ENCODE measurements at regions not wholly inside any gene's neighbourhood (a gene's known extent, or its start where the extent isn't known, plus 50 kb on each side); places are given as distances from the start of the nearest gene placed in this dataset.

DNA sequence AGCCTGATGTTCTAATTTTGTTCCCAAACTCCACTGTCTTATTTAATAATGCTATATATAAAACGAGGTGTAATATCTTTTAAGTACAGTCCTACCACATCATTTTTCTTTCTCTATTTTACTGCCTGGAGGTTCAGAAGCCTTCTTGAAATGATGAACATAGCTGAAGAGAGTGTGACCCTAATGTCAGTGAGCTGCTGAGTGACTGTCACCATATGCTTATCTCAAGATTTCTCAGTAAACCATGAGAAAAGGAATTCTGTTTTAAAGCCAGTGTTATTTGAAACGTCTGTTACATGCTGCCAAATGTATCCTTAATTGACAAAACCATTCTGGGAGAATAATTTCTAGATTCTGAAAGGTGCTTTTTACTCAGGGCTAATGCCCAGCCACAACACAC lies 503.5 kb upstream of the TMPRSS15 start:
- Histone ChIP-seq H3K27me3 (ENCODE audit: insufficient read depth, low read length) (no peaks in the 10 kb centered on the region), H3K4me3 (ENCODE audit: insufficient read depth, low read depth, low read length) (no peak overlapping the region), H3K4me2 (ENCODE audit: low read length) (no peak overlapping the region), H3K27ac (ENCODE audit: low read depth, low read length) (no peak overlapping the region), H2AFZ (ENCODE audit: low read depth, low read length) (no peak overlapping the region), H3K36me3 (ENCODE audit: insufficient read depth, low read length) (no peaks in the 10 kb centered on the region), H3K9ac (ENCODE audit: low read length) (no peak overlapping the region), H3K4me1 (ENCODE audit: insufficient read depth, low read length) (no peaks in the 10 kb centered on the region), H4K20me1 (ENCODE audit: insufficient read depth, low read length) (no peaks in the 10 kb centered on the region), H3K9me3 (ENCODE audit: insufficient read depth, low read depth, low read length) (no peaks in the 10 kb centered on the region), H3K79me2 (ENCODE audit: insufficient read depth, low read length) (no peaks in the 10 kb centered on the region)
- Mint-ChIP-seq H3K36me3 (ENCODE audit: low read depth, unreplicated experiment) (no peaks in the 10 kb centered on the region), H3K4me3 (ENCODE audit: unreplicated experiment) (no peak overlapping the region), H3K9me3 (ENCODE audit: unreplicated experiment) (peaks cover 8% of the 10 kb centered on the region), H3K4me1 (ENCODE audit: low read depth, unreplicated experiment) (no peaks in the 10 kb centered on the region), H3K27ac (ENCODE audit: unreplicated experiment) (no peak overlapping the region), H3K27me3 (ENCODE audit: low read depth, unreplicated experiment) (no peaks in the 10 kb centered on the region)
- no peak for DNase-seq (ENCODE audit: low read depth)
- TF ChIP-seq EZH2 (IDR thresholded peaks at IDR 0.05; ENCODE audit: insufficient read depth, low read length): no peak
- TF ChIP-seq, protein P1, sequence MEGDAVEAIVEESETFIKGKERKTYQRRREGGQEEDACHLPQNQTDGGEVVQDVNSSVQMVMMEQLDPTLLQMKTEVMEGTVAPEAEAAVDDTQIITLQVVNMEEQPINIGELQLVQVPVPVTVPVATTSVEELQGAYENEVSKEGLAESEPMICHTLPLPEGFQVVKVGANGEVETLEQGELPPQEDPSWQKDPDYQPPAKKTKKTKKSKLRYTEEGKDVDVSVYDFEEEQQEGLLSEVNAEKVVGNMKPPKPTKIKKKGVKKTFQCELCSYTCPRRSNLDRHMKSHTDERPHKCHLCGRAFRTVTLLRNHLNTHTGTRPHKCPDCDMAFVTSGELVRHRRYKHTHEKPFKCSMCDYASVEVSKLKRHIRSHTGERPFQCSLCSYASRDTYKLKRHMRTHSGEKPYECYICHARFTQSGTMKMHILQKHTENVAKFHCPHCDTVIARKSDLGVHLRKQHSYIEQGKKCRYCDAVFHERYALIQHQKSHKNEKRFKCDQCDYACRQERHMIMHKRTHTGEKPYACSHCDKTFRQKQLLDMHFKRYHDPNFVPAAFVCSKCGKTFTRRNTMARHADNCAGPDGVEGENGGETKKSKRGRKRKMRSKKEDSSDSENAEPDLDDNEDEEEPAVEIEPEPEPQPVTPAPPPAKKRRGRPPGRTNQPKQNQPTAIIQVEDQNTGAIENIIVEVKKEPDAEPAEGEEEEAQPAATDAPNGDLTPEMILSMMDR (IDR thresholded peaks at IDR 0.05; ENCODE audit: insufficient read depth, low read depth, low read length): no peak
- no peak for FAIRE-seq

DNA sequence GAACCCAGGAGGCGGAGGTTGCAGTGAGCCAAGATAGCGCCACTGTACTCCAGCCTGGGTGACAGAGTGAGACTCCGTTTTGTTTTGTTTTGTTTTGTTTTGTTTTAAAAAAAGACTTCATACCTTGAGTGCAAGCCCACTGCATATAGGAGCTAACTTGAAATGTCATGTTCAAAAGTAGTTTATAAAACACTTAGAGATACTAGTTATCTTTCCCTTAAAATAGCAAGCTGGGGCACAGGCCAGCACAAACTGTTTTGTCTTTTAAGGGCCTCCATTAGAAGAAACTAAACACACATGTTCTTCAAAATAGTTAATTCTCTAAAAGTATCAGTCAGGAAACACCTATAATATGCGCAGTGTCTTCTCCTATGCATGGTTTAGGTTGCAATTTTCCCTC lies 505.1 kb upstream of the TMPRSS15 start:
- no peak overlapping the region for H3K4me2 ChIP-seq (ENCODE audit: low read length)
- no peak overlapping the region for H3K9ac ChIP-seq (ENCODE audit: low read length)
- no peak overlapping the region for H3K27ac Mint-ChIP-seq (ENCODE audit: unreplicated experiment)
- H3K9me3 Mint-ChIP-seq (ENCODE audit: unreplicated experiment): peaks cover 8% of the 10 kb centered on the region
- H3K4me1 ChIP-seq (ENCODE audit: insufficient read depth, low read length): no peaks in the 10 kb centered on the region
- no peaks in the 10 kb centered on the region for H3K9me3 ChIP-seq (ENCODE audit: insufficient read depth, low read depth, low read length)
- no peak overlapping the region for H3K4me3 ChIP-seq (ENCODE audit: insufficient read depth, low read depth, low read length)
- no peak for DNase-seq (ENCODE audit: low read depth)
- no peaks in the 10 kb centered on the region for H3K36me3 Mint-ChIP-seq (ENCODE audit: low read depth, unreplicated experiment)
- FAIRE-seq: no peak
- H3K79me2 ChIP-seq (ENCODE audit: insufficient read depth, low read length): no peaks in the 10 kb centered on the region
- no peaks in the 10 kb centered on the region for H4K20me1 ChIP-seq (ENCODE audit: insufficient read depth, low read length)
- no peaks in the 10 kb centered on the region for H3K36me3 ChIP-seq (ENCODE audit: insufficient read depth, low read length)
- H3K27me3 Mint-ChIP-seq (ENCODE audit: low read depth, unreplicated experiment): no peaks in the 10 kb centered on the region
- H2AFZ ChIP-seq (ENCODE audit: low read depth, low read length): no peak overlapping the region
- no peak overlapping the region for H3K27ac ChIP-seq (ENCODE audit: low read depth, low read length)
- H3K4me3 Mint-ChIP-seq (ENCODE audit: unreplicated experiment): no peak overlapping the region
- H3K4me1 Mint-ChIP-seq (ENCODE audit: low read depth, unreplicated experiment): no peaks in the 10 kb centered on the region
- TF ChIP-seq, protein P1 (IDR thresholded peaks at IDR 0.05; ENCODE audit: insufficient read depth, low read depth, low read length): no peak
- TF ChIP-seq EZH2 (IDR thresholded peaks at IDR 0.05; ENCODE audit: insufficient read depth, low read length): no peak
- no peaks in the 10 kb centered on the region for H3K27me3 ChIP-seq (ENCODE audit: insufficient read depth, low read length)

DNA sequence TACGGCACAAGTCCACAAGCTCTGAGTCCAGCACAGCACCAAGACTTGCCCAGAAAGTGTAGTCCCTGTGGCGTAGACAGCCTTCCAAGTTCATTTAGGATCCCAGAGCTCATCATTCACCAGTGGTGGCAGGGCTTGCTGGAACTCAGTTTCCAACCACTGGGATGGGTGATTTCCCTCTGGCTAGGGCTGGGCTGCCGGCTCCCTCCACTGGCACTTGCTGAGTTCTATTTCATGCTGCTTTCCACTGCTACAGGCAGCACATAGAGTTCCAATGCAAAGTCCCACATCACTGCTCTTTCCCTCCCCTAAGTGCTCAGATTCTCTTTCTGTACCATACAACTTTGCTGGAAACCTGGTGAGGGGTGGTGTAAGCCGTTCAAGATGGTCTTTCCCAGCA lies 510.3 kb upstream of the TMPRSS15 start:
- H2AFZ ChIP-seq (ENCODE audit: low read depth, low read length): no peak overlapping the region
- H4K20me1 ChIP-seq (ENCODE audit: insufficient read depth, low read length): no peaks in the 10 kb centered on the region
- no peaks in the 10 kb centered on the region for H3K9me3 ChIP-seq (ENCODE audit: insufficient read depth, low read depth, low read length)
- Mint-ChIP-seq H3K27ac (ENCODE audit: unreplicated experiment) (no peak overlapping the region), H3K9me3 (ENCODE audit: unreplicated experiment) (peaks cover 8% of the 10 kb centered on the region), H3K27me3 (ENCODE audit: low read depth, unreplicated experiment) (no peaks in the 10 kb centered on the region), H3K4me1 (ENCODE audit: low read depth, unreplicated experiment) (no peaks in the 10 kb centered on the region), H3K4me3 (ENCODE audit: unreplicated experiment) (no peak overlapping the region), H3K36me3 (ENCODE audit: low read depth, unreplicated experiment) (no peaks in the 10 kb centered on the region)
- DNase-seq (ENCODE audit: low read depth) (no peak), FAIRE-seq (no peak)
- no peaks in the 10 kb centered on the region for H3K36me3 ChIP-seq (ENCODE audit: insufficient read depth, low read length)
- no peak overlapping the region for H3K9ac ChIP-seq (ENCODE audit: low read length)
- H3K4me3 ChIP-seq (ENCODE audit: insufficient read depth, low read depth, low read length): no peak overlapping the region
- TF ChIP-seq, protein P1 (IDR thresholded peaks at IDR 0.05; ENCODE audit: insufficient read depth, low read depth, low read length): no peak
- no peak for TF ChIP-seq EZH2 (IDR thresholded peaks at IDR 0.05; ENCODE audit: insufficient read depth, low read length)
- H3K4me2 ChIP-seq (ENCODE audit: low read length): no peak overlapping the region
- no peaks in the 10 kb centered on the region for H3K79me2 ChIP-seq (ENCODE audit: insufficient read depth, low read length)
- H3K4me1 ChIP-seq (ENCODE audit: insufficient read depth, low read length): no peaks in the 10 kb centered on the region
- no peak overlapping the region for H3K27ac ChIP-seq (ENCODE audit: low read depth, low read length)
- H3K27me3 ChIP-seq (ENCODE audit: insufficient read depth, low read length): no peaks in the 10 kb centered on the region

All from astrocyte (in vitro differentiated cells and primary cell).